GM18508 (cell line): ENCODE measurements at regions not wholly inside any gene's neighbourhood (a gene's known extent, or its start where the extent isn't known, plus 50 kb on each side); places are given as distances from the start of the nearest gene placed in this dataset.

Experiments
- ATAC-seq: cut with Tn5 transposase; IDR thresholded peaks from one replicate; pipeline ENCODE4 v1.9.1; 2021; ENCODE audit warnings: moderate number of reproducible peaks; ENCODE audit not compliant: insufficient read depth, unreplicated experiment

- no peak for ATAC-seq
Measured at GRCh38 chr18:72605376-72605775, 61.2 kb upstream of the CBLN2 start.

- no peak for ATAC-seq
Measured at GRCh38 chr18:72601944-72602343, 57.8 kb upstream of the CBLN2 start.

- ATAC-seq: no peak
Measured at GRCh38 chr18:72601481-72601880, 57.3 kb upstream of the CBLN2 start.
